KBM-7 (cell line): ENCODE measurements at regions not wholly inside any gene's neighbourhood (a gene's known extent, or its start where the extent isn't known, plus 50 kb on each side); places are given as distances from the start of the nearest gene placed in this dataset.
"Not testable (repeated sequence)": the region's sequence is repeated elsewhere in the genome, so short reads cannot be mapped to it uniquely, and the experiment has no call there.

Source experiments
- DNase-seq: peaks from one replicate; pipeline ENCODE4 v3.0.0-alpha.2; 2015
- in situ Hi-C: fragments of 300-500 bp; cut with MboI; formaldehyde crosslinking; loops from 2 replicates; pipeline ENCODE4 v1.14.3; 2020; ENCODE audit warnings: low sequenced_read_pairs, low pct_unique_long_range_greater_than_20kb, mixed read lengths

GRCh38 chr5:60492958-60493357 is 207.0 kb downstream of the DEPDC1B start:
- no peak for DNase-seq
- in situ Hi-C loops: no loop called here

- DNase-seq, in situ Hi-C loops: not testable (repeated sequence)
These were observed 207.6 kb downstream of the DEPDC1B start for GRCh38 chr5:60492358-60492757.

GRCh38 chr5:60490597-60491166 is 209.3 kb downstream of the DEPDC1B start:
- no peak for DNase-seq
- in situ Hi-C loops: no loop called here

GRCh38 chr5:60489856-60490255 is 210.1 kb downstream of the DEPDC1B start:
- no peak for DNase-seq
- in situ Hi-C loops: no loop called here

GRCh38 chr5:60489377-60489776 is 210.6 kb downstream of the DEPDC1B start:
- DNase-seq: no peak
- in situ Hi-C loops: no loop called here

GRCh38 chr5:60488466-60489130 is 211.4 kb downstream of the DEPDC1B start:
- DNase-seq: no peak
- in situ Hi-C loops: no loop called here

GRCh38 chr5:60487885-60488442 is 212.0 kb downstream of the DEPDC1B start:
- DNase-seq: no peak
- in situ Hi-C loops: no loop called here

- DNase-seq: no peak
- in situ Hi-C loops: no loop called here
These were observed 212.5 kb downstream of the DEPDC1B start for GRCh38 chr5:60487476-60487875.

- in situ Hi-C loops: no loop called here
- DNase-seq: no peak
These were observed 214.6 kb downstream of the DEPDC1B start for GRCh38 chr5:60485361-60485760.

- DNase-seq: no peak
- in situ Hi-C loops: no loop called here
These were observed 216.9 kb downstream of the DEPDC1B start for GRCh38 chr5:60483050-60483449.

GRCh38 chr5:60482301-60482700 is 217.7 kb downstream of the DEPDC1B start:
- in situ Hi-C loops: no loop called here

GRCh38 chr5:60479542-60479941 is 220.4 kb downstream of the DEPDC1B start:
- in situ Hi-C loops: no loop called here
- DNase-seq: no peak

More at GRCh38 chr5:60482301-60482700, 217.7 kb downstream of the DEPDC1B start:
- no peak for DNase-seq

- in situ Hi-C loops: no loop called here
- no peak for DNase-seq
These were observed 222.1 kb downstream of the DEPDC1B start for GRCh38 chr5:60477849-60478248.

GRCh38 chr5:60473654-60474053 is 226.3 kb downstream of the DEPDC1B start:
- in situ Hi-C loops: no loop called here
- DNase-seq: no peak

GRCh38 chr5:60473027-60473426 is 226.9 kb downstream of the DEPDC1B start:
- in situ Hi-C loops, DNase-seq: not testable (repeated sequence)

- in situ Hi-C loops: no loop called here
These were observed 229.1 kb downstream of the DEPDC1B start for GRCh38 chr5:60470881-60471280.

GRCh38 chr5:60469286-60469685 is 230.7 kb downstream of the DEPDC1B start:
- in situ Hi-C loops: no loop called here

More at GRCh38 chr5:60470881-60471280, 229.1 kb downstream of the DEPDC1B start:
- DNase-seq: no peak

GRCh38 chr5:60463179-60463868 is 236.6 kb downstream of the DEPDC1B start:
- in situ Hi-C loops: no loop called here
- DNase-seq: peak; percentile 4

More at GRCh38 chr5:60469286-60469685, 230.7 kb downstream of the DEPDC1B start:
- DNase-seq: no peak

GRCh38 chr5:60458666-60459065 is 241.3 kb downstream of the DEPDC1B start:
- no peak for DNase-seq
- in situ Hi-C loops: no loop called here

- no peak for DNase-seq
- in situ Hi-C loops: no loop called here
These were observed 242.7 kb downstream of the DEPDC1B start for GRCh38 chr5:60457233-60457632.
